Suppressor macrophage (primary cell): ENCODE measurements at regions not wholly inside any gene's neighbourhood (a gene's known extent, or its start where the extent isn't known, plus 50 kb on each side); places are given as distances from the start of the nearest gene placed in this dataset.
A peak's percentile ranks its signal among the peaks of the same experiment; 100 is the strongest.

Source experiments
- DNase-seq, 4 experiments: peaks; one replicate each; pipeline ENCODE4 v3.0.0-alpha.2; 2020 to 2022

DNA sequence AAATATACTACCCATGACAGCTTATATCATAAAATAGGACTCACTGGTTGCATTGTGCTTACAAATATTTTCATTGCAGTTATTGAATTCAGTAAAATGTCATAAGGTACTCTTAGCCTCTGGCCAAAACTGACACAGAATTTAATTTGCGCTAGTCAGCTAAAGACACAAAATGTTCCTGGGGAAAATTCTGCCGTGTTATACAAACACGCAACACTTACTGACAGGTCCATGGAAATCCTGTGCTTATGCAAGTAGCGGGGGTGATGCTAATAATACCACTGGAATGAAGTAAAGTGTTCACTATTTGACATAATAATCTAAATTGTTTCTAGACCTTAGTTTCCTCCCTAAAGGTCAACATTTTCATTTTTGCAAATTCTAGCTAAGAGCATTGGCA, 354.4 kb upstream of the RSPO3 start:
- no peak for DNase-seq

DNA sequence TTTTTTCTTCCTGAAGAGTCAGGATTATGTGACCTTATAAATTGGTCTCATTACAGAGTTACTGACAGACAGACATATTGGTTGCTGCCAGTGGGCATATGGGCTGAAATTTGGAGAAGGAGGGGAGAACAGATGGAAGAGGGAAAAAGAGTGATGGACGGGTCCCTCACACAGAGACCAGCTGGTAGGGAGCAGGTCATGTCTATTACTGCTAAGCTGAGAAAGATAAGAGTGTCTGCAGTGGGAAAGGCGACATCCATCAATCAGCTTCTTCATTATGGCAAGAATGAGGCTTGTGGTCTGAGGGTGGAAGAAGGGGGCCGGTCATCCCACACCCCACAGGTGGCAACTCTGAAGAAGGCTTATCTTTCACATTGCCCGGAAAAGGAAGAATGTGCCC, 353.8 kb upstream of the RSPO3 start:
- no peak for DNase-seq

DNA sequence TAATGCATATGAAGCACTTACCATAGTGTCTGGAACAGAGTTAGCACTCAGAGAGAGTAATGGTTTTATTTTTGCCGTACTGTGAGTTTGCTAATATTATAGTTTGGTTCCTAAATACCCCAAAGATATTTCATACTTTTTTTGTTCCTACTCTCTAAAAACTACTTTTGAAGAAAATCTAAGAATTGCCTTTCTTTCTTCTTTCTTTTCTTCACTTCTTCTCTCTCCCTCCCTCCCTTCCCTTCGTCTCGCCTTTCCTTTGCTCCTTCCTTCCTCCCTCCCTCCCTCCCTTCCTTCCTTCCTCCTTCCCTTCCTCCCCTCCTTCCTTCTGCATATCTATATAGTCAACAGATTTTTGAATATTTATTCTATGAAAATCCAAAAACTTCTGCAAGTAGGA, 351.7 kb upstream of the RSPO3 start:
- no peak for DNase-seq

DNA sequence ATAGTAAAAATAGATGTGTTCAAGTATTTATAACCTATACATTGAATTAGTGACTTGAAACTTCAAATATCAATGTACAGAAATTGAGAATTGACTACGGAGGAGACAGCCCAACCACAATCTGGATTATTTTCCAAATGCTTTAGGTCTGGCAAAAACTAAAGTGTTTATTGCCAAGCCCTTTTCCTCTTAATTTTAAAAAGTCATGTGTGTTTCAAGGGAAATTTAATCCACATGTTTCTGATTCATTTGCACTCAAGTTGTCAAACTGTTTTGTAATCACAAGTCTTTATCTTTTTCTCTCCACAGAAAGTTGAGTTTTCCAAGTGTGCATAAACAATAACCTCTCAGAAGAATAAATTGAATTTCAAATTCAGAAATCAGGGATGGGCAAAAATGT, 350.8 kb upstream of the RSPO3 start:
- DNase-seq: no peak

- no peak for DNase-seq
Measured at GRCh38 chr6:126770176-126770575, 348.3 kb upstream of the RSPO3 start.

DNA sequence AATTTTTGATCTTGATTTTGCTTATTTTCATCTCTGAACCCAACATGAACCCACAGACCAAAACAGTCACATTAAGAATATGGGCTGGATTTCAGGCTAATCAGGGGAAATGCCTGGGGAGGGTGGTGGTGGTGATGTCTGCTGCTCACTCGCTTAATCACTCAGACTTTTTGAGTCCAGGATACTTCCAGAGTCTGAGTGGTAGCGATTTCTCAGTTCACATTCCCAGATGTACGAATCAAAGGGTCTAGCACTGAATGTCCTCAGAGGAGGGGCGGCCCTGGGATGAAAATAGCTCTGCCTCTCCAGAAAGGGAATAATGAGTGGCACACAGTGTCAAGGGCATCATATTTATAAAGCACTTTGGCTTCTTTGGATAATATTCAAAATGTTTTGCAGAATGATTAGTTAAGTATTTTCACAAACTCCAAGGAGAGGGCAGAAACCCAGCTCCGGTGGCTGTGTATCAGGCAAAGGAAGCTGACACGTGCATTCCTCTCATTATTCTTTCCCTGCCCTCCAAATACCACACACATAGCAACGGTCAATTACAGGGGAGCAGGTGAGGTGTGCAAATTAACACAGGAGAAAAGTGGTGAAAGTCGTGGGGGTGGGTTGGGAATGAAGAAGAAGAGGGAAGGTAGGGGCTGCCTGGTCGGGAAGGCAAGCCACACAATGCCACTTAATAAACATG, 345.2 kb upstream of the RSPO3 start:
- DNase-seq: no peak

DNA sequence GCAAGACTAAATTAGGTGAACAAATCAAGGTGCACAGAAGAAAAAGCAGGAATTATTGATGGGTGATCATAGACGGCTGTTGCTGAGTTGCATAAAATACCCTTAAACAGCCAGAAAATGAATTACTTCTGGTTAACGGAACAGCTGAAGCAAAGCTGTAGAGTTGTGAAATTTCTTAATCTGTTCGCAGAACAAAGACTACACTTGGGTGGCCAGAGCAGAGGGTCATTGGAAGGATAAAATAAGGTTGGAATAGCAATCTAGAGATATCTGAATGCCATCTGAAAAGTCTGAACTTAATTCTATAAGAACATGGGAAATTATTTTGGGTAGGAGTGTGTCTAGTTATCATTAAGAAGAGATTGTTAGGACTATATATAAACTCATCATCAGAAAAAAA, 339.1 kb upstream of the RSPO3 start:
- no peak for DNase-seq

DNA sequence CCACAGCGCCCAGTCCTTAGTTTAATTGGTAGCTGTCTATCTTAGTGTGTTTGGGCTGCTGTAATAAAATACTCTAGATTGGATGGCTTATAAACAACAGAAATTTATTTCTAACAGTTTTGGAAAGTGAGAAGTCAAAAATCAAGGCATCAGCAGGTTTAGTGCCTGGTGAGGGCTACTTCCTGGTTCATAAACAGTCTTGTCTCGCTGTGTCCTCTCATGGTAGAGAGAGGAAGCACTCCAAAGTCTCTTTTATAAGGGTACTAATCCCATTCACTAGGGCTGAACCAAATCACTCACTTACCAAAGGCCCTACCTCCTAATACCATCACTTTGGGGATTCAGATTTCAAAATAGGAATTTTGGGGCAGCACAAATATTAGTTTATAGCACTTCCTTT, 336.9 kb upstream of the RSPO3 start:
- peak in 2 of 4 experiments; percentile 3 to 8 for DNase-seq

- DNase-seq: no peak
Measured at GRCh38 chr6:126784161-126784790, 334.2 kb upstream of the RSPO3 start.

DNA sequence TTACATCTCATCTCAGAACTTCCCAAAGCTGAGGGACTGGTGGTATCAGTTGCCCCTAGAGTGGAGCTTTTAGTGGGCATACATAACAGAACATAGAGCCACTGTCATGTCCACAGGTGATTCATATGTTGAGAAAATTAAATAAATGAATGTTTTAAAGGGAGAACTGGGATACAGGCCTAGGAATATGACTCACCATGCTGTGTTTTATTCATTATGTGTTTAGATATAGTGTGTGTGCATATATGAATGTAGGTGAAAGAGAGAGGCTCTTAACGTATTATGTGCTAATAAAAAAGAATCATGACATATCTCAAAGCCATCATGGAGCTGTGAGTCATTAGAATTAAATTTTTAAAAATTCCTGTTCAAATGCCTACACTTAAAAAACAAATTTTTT, 332.2 kb upstream of the RSPO3 start:
- DNase-seq: no peak

DNA sequence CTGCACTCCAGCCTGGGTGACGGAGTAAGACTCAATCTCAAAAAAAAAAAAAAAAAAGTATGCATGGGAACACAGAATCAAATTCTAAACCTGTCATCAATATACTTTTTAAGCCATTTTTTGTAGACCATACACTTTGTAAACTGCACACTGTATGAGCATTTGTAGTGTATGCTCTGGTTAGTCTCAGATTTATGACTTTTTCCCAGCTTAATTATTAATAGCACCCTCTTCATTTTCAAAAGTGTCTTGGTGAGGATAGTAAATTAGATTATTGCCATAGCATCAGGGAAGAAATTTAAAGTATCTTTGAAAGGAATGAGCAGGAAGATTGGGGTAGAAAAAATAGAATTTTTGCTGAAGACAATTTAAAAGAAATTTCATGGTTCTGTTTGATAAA, 330.8 kb upstream of the RSPO3 start:
- DNase-seq: no peak

DNA sequence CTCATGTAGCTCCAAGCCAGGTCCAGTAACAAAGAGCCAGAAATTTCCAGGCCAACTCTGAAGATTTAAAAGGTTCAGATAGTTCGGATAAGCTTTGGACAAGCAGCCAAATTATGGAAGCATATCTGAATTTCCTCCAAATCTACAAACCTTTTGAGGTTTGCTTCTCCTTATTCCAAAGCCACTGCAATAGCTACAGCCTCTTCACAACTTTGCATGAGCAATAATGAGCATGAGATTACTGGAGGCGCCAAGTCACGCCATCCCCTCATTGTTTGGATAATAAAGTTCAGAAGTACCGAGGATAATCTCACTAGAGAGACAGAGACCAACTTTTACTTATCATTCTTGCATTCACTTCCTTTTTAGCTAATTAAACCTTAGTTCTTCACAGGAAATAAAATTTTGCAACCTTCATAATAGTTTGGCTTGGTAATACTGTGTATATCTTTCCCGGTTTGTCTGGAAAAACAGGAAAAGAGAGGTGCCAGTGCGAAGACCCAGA, 329.6 kb upstream of the RSPO3 start:
- DNase-seq: no peak

- DNase-seq: no peak
Measured at GRCh38 chr6:126792340-126793085, 326.0 kb upstream of the RSPO3 start.

- no peak for DNase-seq
Measured at GRCh38 chr6:126795161-126795560, 323.3 kb upstream of the RSPO3 start.

DNA sequence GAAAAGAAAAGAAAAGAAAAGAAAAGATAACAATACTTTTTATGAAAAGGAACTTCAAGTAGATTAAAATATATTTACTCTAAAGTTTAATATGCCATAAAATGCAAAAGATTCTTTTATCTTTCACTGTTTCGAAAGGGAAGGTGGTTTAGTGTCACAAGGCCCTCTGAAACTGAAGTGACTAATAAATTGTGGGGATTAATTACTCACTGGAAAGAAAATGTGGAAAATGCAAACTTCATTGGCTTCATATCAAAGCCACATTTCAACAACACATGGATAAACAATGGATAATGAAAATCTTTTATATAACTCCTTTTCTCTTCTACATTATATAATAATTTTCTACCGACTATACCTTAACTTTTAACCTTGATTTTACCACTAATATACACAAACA, 320.5 kb upstream of the RSPO3 start:
- DNase-seq: no peak

GRCh38 chr6:126803769-126804168, 314.7 kb upstream of the RSPO3 start:
- DNase-seq: no peak

DNA sequence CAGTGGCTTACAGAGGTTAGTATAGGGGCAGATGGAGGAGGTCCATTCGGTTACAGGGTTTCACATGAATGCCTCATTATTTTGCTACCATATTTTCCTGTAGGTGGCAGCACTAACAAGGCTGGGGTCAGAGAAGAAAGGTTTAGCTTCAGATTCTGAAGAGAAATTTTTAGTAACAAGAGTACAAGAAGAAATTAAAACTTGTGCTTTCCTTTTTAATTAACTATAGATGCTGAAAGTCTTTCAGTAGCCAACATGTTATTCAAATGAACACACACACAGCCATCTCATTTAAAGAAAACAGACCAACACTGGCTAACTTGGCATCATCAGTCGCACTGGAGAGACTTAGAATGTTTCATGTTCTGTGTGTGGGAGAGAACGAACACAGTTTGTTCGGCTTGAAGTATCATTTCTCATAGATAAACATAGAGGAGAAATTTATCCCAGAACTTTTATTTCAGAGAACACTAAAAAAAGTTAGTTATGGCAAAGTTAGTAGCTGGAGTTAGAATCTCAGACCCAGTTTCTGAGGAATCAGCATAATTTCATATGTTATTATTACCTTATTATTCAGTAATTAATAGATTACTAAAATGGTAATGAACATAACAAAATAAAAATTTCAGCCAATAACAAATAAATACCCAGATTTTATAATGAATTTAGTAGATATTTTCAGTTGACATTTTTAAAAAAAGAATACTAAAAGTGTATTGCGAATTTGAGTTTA, 314.0 kb upstream of the RSPO3 start:
- DNase-seq: peak; percentile 36 to 65 (median 54)

DNA sequence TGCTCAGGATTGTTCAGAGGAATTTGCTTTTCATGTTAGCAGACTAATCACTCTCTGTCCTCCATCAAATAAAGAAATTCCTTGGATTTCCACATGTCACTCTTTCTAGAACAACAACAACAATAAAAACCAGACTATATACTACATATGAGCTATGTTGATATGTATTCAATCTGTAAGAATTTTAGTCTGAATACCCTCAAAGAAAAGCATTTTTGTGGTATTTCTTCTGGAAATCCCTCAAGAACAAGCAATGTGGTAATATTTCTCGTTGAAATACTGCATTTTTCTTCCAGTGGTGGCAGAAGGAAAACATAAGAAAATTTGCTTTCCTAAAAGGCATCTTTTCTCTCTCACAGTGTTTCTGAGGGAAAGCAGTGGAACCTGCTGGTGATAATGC, 312.6 kb upstream of the RSPO3 start:
- DNase-seq: no peak

DNA sequence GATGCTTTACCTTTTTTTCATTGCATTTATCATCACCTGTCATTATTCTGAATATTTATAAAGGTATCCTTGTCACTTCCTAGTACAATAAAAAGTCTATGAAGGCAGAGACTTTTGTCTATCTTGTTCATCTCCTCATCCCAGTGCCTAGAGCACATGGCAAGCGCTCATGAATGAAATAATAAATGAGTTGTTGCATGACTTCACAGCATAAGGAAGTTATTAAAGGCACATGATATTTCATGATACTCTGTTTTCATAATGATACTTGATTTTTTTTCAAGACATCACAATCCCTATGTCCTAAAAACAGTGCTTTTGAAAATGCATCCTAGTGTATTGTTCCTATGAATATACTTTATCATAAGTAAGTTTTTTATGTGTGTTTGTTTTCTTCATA, 310.6 kb upstream of the RSPO3 start:
- DNase-seq: no peak

GRCh38 chr6:126811321-126811720, 307.1 kb upstream of the RSPO3 start:
- no peak for DNase-seq

- no peak for DNase-seq
Measured at GRCh38 chr6:126812010-126812409, 306.5 kb upstream of the RSPO3 start.

- DNase-seq: no peak
Measured at GRCh38 chr6:126812651-126813050, 305.8 kb upstream of the RSPO3 start.

GRCh38 chr6:126820634-126821033, 297.8 kb upstream of the RSPO3 start:
- DNase-seq: no peak
